ENCODE measurements at regions not wholly inside any gene's neighbourhood (a gene's known extent, or its start where the extent isn't known, plus 50 kb on each side); places are given as distances from the start of the nearest gene placed in this dataset.

- Histone ChIP-seq H3K36me3 (ENCODE audit: low read depth) (no peaks in the 10 kb centered on the region), H3K79me2 (ENCODE audit: insufficient read depth) (no peaks in the 10 kb centered on the region), H3K4me1 (ENCODE audit: insufficient read depth) (no peaks in the 10 kb centered on the region), H2AFZ (no peak overlapping the region), H3K4me3 (no peak overlapping the region), H3K27me3 (replicated peaks; ENCODE audit: insufficient read depth) (no peaks in the 10 kb centered on the region), H3K4me2 (ENCODE audit: unreplicated experiment) (no peak overlapping the region), H3K9me3 (ENCODE audit: low read depth) (no peaks in the 10 kb centered on the region), H4K20me1 (ENCODE audit: insufficient read depth) (no peaks in the 10 kb centered on the region), H3F3A (ENCODE audit: insufficient read depth) (no peaks in the 10 kb centered on the region), H3K9ac (no peak overlapping the region), H3K9me2 (ENCODE audit: insufficient read depth) (no peaks in the 10 kb centered on the region), H3K27ac (no peak overlapping the region)
- DNase-seq: no peak
- WGBS, 2 experiments (ENCODE audit: low coverage in 1 of 2, low lambda C conversion rate in 2 of 2, missing lambda C conversion rate in 2 of 2): 70% methylated on average over 3 of the region's 3 CpGs
- in situ Hi-C loops (cut with MboI): no loop called here
- TF ChIP-seq EZH2phosphoT487 (IDR thresholded peaks at IDR 0.05; ENCODE audit: insufficient read depth, low read depth) (no peak), EZH2 (IDR thresholded peaks at IDR 0.05; ENCODE audit: insufficient read depth, poor library complexity, severe bottlenecking) (no peak)
Observed at GRCh38 chr6:122147291-122147690, 252.2 kb upstream of the HSF2 start.

- TF ChIP-seq EZH2phosphoT487 (IDR thresholded peaks at IDR 0.05; ENCODE audit: insufficient read depth, low read depth): no peak
- no peak for TF ChIP-seq EZH2 (IDR thresholded peaks at IDR 0.05; ENCODE audit: insufficient read depth, poor library complexity, severe bottlenecking)
- Histone ChIP-seq H3K36me3 (ENCODE audit: low read depth) (no peaks in the 10 kb centered on the region), H3K27ac (no peak overlapping the region), H3K4me1 (ENCODE audit: insufficient read depth) (no peaks in the 10 kb centered on the region), H3K4me3 (no peak overlapping the region), H4K20me1 (ENCODE audit: insufficient read depth) (no peaks in the 10 kb centered on the region), H3K9me2 (ENCODE audit: insufficient read depth) (no peaks in the 10 kb centered on the region), H3K9me3 (ENCODE audit: low read depth) (no peaks in the 10 kb centered on the region), H3K27me3 (replicated peaks; ENCODE audit: insufficient read depth) (no peaks in the 10 kb centered on the region), H2AFZ (no peak overlapping the region), H3K79me2 (ENCODE audit: insufficient read depth) (no peaks in the 10 kb centered on the region), H3K9ac (no peak overlapping the region), H3K4me2 (ENCODE audit: unreplicated experiment) (no peak overlapping the region), H3F3A (ENCODE audit: insufficient read depth) (no peaks in the 10 kb centered on the region)
- 12 to 15% methylated on average over 1 of the region's 1 CpG for WGBS, 2 experiments (ENCODE audit: low coverage in 1 of 2, low lambda C conversion rate in 2 of 2, missing lambda C conversion rate in 2 of 2)
- in situ Hi-C loops (cut with MboI): no loop called here
- DNase-seq: no peak
Observed at GRCh38 chr6:122151066-122151465, 248.4 kb upstream of the HSF2 start.

- H3K4me2 ChIP-seq (ENCODE audit: unreplicated experiment): no peak overlapping the region
- H3K9ac ChIP-seq: no peak overlapping the region
- no peaks in the 10 kb centered on the region for H3K9me3 ChIP-seq (ENCODE audit: low read depth)
- H3K79me2 ChIP-seq (ENCODE audit: insufficient read depth): no peaks in the 10 kb centered on the region
- WGBS, 2 experiments (ENCODE audit: low coverage in 1 of 2, low lambda C conversion rate in 2 of 2, missing lambda C conversion rate in 2 of 2): 22 to 37% methylated on average over 1 of the region's 1 CpG
- no peak overlapping the region for H3K4me3 ChIP-seq
- H2AFZ ChIP-seq: no peak overlapping the region
- no peaks in the 10 kb centered on the region for H3K4me1 ChIP-seq (ENCODE audit: insufficient read depth)
- no peaks in the 10 kb centered on the region for H3F3A ChIP-seq (ENCODE audit: insufficient read depth)
- DNase-seq: no peak
- H3K27ac ChIP-seq: no peak overlapping the region
- no peaks in the 10 kb centered on the region for H4K20me1 ChIP-seq (ENCODE audit: insufficient read depth)
- in situ Hi-C loops (cut with MboI): no loop called here
- TF ChIP-seq EZH2 (IDR thresholded peaks at IDR 0.05; ENCODE audit: insufficient read depth, poor library complexity, severe bottlenecking) (no peak), EZH2phosphoT487 (IDR thresholded peaks at IDR 0.05; ENCODE audit: insufficient read depth, low read depth) (no peak)
- H3K9me2 ChIP-seq (ENCODE audit: insufficient read depth): no peaks in the 10 kb centered on the region
- H3K36me3 ChIP-seq (ENCODE audit: low read depth): no peaks in the 10 kb centered on the region
- H3K27me3 ChIP-seq (replicated peaks; ENCODE audit: insufficient read depth): no peaks in the 10 kb centered on the region
Observed at GRCh38 chr6:122151763-122152162, 247.7 kb upstream of the HSF2 start.

GRCh38 chr6:122153557-122153956 is 245.9 kb upstream of the HSF2 start:
- no peaks in the 10 kb centered on the region for H3K27me3 ChIP-seq (replicated peaks; ENCODE audit: insufficient read depth)
- WGBS, 2 experiments (ENCODE audit: low coverage in 1 of 2, low lambda C conversion rate in 2 of 2, missing lambda C conversion rate in 2 of 2): 39 to 47% methylated on average over 3 of the region's 3 CpGs
- no peaks in the 10 kb centered on the region for H4K20me1 ChIP-seq (ENCODE audit: insufficient read depth)
- H3K36me3 ChIP-seq (ENCODE audit: low read depth): no peaks in the 10 kb centered on the region
- DNase-seq: no peak
- H2AFZ ChIP-seq: no peak overlapping the region
- no peaks in the 10 kb centered on the region for H3K9me3 ChIP-seq (ENCODE audit: low read depth)
- H3K9me2 ChIP-seq (ENCODE audit: insufficient read depth): no peaks in the 10 kb centered on the region
- H3K79me2 ChIP-seq (ENCODE audit: insufficient read depth): no peaks in the 10 kb centered on the region
- no peak for TF ChIP-seq EZH2phosphoT487 (IDR thresholded peaks at IDR 0.05; ENCODE audit: insufficient read depth, low read depth)
- no peak for TF ChIP-seq EZH2 (IDR thresholded peaks at IDR 0.05; ENCODE audit: insufficient read depth, poor library complexity, severe bottlenecking)
- no peak overlapping the region for H3K4me3 ChIP-seq
- H3K27ac ChIP-seq: no peak overlapping the region
- H3K4me1 ChIP-seq (ENCODE audit: insufficient read depth): no peaks in the 10 kb centered on the region
- no peak overlapping the region for H3K4me2 ChIP-seq (ENCODE audit: unreplicated experiment)
- H3K9ac ChIP-seq: no peak overlapping the region
- in situ Hi-C loops (cut with MboI): no loop called here
- no peaks in the 10 kb centered on the region for H3F3A ChIP-seq (ENCODE audit: insufficient read depth)

- no peaks in the 10 kb centered on the region for H3K4me1 ChIP-seq (ENCODE audit: insufficient read depth)
- no peak for TF ChIP-seq EZH2 (IDR thresholded peaks at IDR 0.05; ENCODE audit: insufficient read depth, poor library complexity, severe bottlenecking)
- TF ChIP-seq EZH2phosphoT487 (IDR thresholded peaks at IDR 0.05; ENCODE audit: insufficient read depth, low read depth): no peak
- H3K9me2 ChIP-seq (ENCODE audit: insufficient read depth): no peaks in the 10 kb centered on the region
- no peak overlapping the region for H2AFZ ChIP-seq
- WGBS, 2 experiments (ENCODE audit: low coverage in 1 of 2, low lambda C conversion rate in 2 of 2, missing lambda C conversion rate in 2 of 2): 6 to 19% methylated on average over 1 of the region's 1 CpG
- no peak overlapping the region for H3K4me3 ChIP-seq
- no peak for DNase-seq
- H3K9ac ChIP-seq: no peak overlapping the region
- H3K36me3 ChIP-seq (ENCODE audit: low read depth): no peaks in the 10 kb centered on the region
- in situ Hi-C loops (cut with MboI): no loop called here
- no peaks in the 10 kb centered on the region for H3K79me2 ChIP-seq (ENCODE audit: insufficient read depth)
- H3K27ac ChIP-seq: no peak overlapping the region
- no peaks in the 10 kb centered on the region for H4K20me1 ChIP-seq (ENCODE audit: insufficient read depth)
- H3F3A ChIP-seq (ENCODE audit: insufficient read depth): no peaks in the 10 kb centered on the region
- no peak overlapping the region for H3K4me2 ChIP-seq (ENCODE audit: unreplicated experiment)
- no peaks in the 10 kb centered on the region for H3K9me3 ChIP-seq (ENCODE audit: low read depth)
- H3K27me3 ChIP-seq (replicated peaks; ENCODE audit: insufficient read depth): no peaks in the 10 kb centered on the region
Observed at GRCh38 chr6:122154155-122154554, 245.3 kb upstream of the HSF2 start.
